AML-193 (cell line): ENCODE measurements at regions not wholly inside any gene's neighbourhood (a gene's known extent, or its start where the extent isn't known, plus 50 kb on each side); places are given as distances from the start of the nearest gene placed in this dataset.
A peak's percentile ranks its signal among the peaks of the same experiment; 100 is the strongest.

Experiments used
- DNase-seq, 2 experiments: peaks; one replicate each; lab custom pipeline; 2025; lab: John Stamatoyannopoulos, UW

GRCh38 chr14:65794674-65795279 is 382.2 kb downstream of the FUT8 start:
- no peak for DNase-seq

- DNase-seq = no peak
Observed at GRCh38 chr14:65798216-65798615, 385.7 kb downstream of the FUT8 start.

- DNase-seq = no peak
Observed at GRCh38 chr14:65800694-65801093, 388.2 kb downstream of the FUT8 start.

- DNase-seq = no peak
Observed at GRCh38 chr14:65802196-65802595, 389.7 kb downstream of the FUT8 start.

DNA sequence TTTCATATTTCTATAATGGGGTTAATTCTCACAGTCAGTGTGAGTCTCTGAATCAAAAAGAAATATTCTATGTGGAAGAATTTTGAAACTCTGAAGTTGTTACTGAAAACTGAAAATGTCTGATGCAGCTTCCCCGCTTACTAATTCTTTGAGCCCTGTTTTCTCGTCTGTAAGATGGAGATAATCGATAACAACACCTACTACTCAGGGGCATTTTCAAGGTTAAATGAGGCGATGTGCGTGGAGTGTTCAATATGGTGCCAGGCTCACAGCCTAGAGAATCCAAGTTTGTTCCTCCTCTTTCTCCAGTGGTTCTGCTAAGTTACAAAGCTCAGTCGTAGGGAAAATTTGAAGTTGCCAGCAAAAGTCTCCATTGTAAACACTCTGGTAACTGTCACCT is 391.4 kb downstream of the FUT8 start:
- no peak for DNase-seq

- no peak for DNase-seq
Observed at GRCh38 chr14:65804439-65805112, 392.0 kb downstream of the FUT8 start.

DNA sequence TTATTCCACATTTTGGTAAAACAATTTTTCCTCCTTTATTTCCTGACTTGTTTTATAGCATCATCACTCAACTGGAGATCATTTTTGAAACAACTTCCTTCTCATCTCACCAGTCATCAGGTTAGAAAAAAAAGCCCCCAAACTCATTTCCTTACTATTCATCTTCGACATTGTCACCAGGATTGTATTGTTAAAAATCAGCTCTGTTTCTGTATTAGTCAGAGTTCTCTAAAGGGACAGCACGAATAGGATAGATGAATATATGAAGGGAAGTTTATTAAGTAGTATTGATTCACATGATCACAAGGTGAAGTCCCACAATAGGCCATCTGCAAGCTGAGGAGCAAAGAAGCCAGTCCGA is 392.6 kb downstream of the FUT8 start:
- no peak for DNase-seq

GRCh38 chr14:65808390-65808789 is 395.9 kb downstream of the FUT8 start:
- no peak for DNase-seq

- no peak for DNase-seq
Observed at GRCh38 chr14:65810322-65810721, 397.8 kb downstream of the FUT8 start.

GRCh38 chr14:65813760-65814384 is 401.3 kb downstream of the FUT8 start:
- no peak for DNase-seq

GRCh38 chr14:65815127-65815526 is 402.6 kb downstream of the FUT8 start:
- no peak for DNase-seq

DNA sequence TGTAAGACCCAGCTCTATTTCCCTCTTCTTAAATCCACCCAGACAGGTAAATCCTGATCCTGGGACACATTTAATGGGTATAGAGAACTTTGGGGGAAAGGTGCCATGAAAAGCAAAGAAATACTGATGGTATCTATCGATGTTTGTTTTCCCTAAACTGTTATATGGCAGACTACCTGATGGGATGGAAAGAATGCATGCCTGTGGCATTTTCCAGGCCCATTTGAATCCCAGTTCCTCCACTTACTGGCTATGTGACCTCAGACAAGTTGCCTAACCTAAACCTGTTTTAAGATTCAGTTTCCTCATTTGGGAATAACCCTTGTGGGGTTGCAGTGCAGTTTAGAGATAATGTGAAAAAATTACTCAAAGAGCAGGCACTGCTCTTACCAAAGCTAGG is 404.5 kb downstream of the FUT8 start:
- DNase-seq = no peak

DNA sequence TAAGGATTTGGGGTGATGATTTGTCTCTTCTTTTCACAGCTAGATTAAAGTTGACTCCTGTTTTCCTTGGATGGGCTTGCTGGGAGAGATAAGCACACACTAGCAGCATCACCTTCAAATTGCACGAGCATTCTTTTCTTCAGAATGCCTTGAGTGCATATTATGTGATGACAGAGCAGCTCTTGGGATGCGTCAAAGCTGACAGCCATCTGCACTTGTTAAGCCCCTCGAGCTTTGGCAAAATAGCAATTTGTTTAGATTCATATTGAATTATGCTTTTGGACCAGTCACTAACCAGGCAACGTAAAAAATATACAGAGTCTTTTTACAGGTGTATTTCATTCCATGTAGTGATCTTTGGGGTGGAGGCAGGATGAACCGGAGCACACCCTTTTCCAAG is 407.0 kb downstream of the FUT8 start:
- no peak for DNase-seq

GRCh38 chr14:65821224-65821753 is 408.8 kb downstream of the FUT8 start:
- no peak for DNase-seq

DNA sequence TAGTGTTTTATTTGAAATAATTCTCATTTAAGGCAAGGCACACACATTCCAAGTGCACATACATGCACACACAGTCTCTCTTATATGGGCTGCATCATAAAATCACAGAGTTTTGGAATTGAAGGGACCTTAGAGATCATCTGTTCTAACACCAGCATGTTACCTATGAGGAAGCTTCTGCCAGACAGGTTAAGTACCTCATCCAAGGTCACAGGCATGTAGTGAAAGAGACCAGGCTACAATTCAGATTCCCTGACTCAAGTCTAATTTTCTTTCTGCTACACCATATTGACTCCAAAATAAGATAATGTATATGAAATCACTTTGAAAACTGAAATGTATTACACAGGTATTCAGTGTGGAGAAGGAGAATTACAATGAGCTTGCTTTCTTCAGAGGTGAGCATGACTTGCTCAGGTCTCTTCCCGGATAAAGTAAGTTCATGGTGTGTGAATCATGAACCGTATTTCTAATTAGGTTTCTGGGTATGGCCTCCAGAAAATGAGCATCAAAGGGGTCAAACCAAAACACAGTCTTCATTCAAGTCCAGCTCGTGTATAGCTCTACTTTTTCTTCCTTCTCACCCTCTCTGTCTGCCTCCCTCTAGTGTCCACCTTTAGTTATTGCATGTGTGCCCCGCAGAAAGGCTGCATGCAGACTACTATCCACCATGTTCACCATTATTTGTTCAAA is 411.9 kb downstream of the FUT8 start:
- DNase-seq = peak; percentile 52 to 63

DNA sequence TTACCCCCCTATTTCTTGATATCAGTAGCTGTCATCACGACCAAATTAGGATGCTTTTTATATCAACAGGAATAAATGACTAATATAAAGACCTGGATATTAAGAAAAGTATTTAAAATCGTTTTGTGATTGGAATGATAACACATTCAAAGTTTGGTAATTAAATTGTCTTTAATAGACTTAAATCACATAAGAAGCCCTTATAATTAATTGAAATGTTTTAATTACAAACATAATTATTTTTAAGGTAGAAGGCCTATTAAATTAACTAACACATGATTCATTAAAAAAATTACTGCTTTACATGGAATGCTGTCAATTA is 412.4 kb downstream of the FUT8 start:
- DNase-seq = no peak

GRCh38 chr14:65826946-65827345 is 414.4 kb downstream of the FUT8 start:
- no peak for DNase-seq

GRCh38 chr14:65827520-65827919 is 415.0 kb downstream of the FUT8 start:
- no peak for DNase-seq

- no peak for DNase-seq
Observed at GRCh38 chr14:65828396-65828795, 415.9 kb downstream of the FUT8 start.

GRCh38 chr14:65832431-65833266 is 420.1 kb downstream of the FUT8 start:
- DNase-seq = no peak

DNA sequence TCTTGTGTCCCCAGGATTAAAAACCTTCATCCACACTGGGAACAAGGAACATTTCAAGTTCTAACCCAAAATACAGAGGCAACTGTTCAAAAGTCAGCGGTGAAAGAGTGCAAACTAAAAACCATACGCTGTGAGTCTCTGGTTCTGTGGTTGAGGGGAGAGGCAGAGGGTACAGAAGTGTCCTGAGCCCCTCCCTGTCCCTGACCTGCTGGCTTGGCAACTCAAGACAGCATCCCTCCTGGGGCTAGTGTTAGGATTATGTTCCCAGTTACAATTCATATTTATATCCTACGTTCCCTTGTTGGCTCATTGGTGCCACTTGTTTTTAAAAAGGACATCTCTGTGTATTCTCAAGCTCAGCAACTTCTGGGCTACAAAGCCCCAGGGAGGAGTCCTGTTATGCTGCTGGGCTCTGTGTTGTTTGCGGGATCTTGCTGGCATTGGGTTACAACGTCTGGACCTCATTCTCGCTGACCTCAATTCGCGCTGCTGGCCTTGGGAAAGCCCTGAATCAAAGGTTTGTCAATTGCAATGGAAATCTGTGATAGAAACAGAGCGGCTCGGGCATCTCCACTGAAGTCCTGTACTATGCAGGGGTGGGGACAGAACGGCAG is 420.8 kb downstream of the FUT8 start:
- DNase-seq = no peak

DNA sequence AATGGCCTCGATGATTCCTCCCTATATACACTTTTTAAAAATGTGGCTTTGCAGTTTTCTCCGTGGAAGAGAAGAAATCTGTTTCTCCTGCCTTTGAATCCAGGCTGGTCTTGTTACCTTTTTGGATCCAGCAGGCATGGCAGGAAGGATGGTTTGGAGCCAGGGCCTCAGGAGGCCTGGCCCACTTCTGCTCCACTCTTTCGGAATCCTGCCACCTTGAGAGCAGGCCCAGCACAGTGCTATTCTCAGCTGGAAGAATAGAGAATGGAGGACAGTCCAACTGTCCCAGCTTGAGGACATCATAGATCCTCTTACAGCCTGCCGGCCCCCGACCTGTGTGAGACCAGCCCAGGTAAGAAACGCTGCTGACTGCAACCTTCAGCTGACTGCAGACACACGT is 421.5 kb downstream of the FUT8 start:
- DNase-seq = no peak
